Astrocyte (in vitro differentiated cells and primary cell): ENCODE measurements at regions not wholly inside any gene's neighbourhood (a gene's known extent, or its start where the extent isn't known, plus 50 kb on each side); places are given as distances from the start of the nearest gene placed in this dataset.

Experiments
- EZH2 ChIP-seq: IDR thresholded peaks from 2 replicates; pipeline ENCODE4 v1.6.1; 2012; ENCODE audit warnings: mild to moderate bottlenecking, low read length, inconsistent platforms; ENCODE audit not compliant: insufficient read depth
- TF ChIP-seq, protein P1 (sequence below): IDR thresholded peaks from 2 replicates; pipeline ENCODE4 v1.5.1; 2011; ENCODE audit warnings: low read depth, mild to moderate bottlenecking, inconsistent platforms, low read length, moderate library complexity; ENCODE audit not compliant: insufficient read depth

DNA sequence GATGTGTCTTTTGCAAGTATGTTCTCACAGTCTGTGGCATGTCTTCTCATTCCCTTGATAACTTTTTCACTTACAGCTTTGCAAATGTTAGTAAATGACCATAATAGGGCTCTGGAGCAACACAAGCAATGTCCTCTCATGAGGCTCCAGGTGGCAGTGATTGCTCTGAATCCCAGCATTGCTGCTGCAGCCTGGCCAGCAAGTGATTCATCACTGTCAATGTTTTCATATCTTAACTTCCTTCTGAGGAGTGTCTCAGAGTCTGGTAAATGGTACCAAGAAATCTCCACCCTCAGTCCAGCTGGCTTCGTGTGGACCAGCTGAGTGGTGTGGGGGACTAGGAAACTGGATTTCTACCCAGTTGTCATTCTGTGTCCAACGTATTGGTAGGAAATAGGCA, 139.6 kb downstream of the MYLK4 start:
- TF ChIP-seq, protein P1, sequence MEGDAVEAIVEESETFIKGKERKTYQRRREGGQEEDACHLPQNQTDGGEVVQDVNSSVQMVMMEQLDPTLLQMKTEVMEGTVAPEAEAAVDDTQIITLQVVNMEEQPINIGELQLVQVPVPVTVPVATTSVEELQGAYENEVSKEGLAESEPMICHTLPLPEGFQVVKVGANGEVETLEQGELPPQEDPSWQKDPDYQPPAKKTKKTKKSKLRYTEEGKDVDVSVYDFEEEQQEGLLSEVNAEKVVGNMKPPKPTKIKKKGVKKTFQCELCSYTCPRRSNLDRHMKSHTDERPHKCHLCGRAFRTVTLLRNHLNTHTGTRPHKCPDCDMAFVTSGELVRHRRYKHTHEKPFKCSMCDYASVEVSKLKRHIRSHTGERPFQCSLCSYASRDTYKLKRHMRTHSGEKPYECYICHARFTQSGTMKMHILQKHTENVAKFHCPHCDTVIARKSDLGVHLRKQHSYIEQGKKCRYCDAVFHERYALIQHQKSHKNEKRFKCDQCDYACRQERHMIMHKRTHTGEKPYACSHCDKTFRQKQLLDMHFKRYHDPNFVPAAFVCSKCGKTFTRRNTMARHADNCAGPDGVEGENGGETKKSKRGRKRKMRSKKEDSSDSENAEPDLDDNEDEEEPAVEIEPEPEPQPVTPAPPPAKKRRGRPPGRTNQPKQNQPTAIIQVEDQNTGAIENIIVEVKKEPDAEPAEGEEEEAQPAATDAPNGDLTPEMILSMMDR = no peak
- no peak for TF ChIP-seq EZH2
